ENCODE measurements at regions not wholly inside any gene's neighbourhood (a gene's known extent, or its start where the extent isn't known, plus 50 kb on each side); places are given as distances from the start of the nearest gene placed in this dataset.

DNA sequence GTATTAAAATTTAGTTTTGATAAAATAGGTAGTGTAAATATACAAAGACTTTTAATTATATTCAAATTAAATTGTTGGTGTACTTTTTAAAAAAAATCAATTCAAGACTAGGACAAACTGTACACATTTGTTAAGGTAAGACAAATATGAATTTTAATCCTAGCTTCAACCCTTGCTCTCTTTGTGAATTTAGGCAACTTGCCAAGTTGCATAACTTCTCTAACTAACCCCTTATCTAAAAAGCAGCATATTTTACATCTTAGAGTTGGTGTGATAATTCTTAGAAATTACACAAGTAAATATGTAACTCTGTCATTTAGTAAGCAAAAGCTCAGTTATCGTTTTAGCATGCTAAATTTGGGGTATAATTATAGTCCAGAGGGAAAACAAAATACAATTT, 78.1 kb upstream of the FSTL5 start:
- no peak overlapping the region for H3K27ac Mint-ChIP-seq
- peaks cover 3% of the 10 kb centered on the region for H3K9me3 Mint-ChIP-seq
- no peak overlapping the region for H3K4me3 Mint-ChIP-seq
- no peaks in the 10 kb centered on the region for H3K4me1 Mint-ChIP-seq
- DNase-seq = no peak
- TF ChIP-seq, protein P1, sequence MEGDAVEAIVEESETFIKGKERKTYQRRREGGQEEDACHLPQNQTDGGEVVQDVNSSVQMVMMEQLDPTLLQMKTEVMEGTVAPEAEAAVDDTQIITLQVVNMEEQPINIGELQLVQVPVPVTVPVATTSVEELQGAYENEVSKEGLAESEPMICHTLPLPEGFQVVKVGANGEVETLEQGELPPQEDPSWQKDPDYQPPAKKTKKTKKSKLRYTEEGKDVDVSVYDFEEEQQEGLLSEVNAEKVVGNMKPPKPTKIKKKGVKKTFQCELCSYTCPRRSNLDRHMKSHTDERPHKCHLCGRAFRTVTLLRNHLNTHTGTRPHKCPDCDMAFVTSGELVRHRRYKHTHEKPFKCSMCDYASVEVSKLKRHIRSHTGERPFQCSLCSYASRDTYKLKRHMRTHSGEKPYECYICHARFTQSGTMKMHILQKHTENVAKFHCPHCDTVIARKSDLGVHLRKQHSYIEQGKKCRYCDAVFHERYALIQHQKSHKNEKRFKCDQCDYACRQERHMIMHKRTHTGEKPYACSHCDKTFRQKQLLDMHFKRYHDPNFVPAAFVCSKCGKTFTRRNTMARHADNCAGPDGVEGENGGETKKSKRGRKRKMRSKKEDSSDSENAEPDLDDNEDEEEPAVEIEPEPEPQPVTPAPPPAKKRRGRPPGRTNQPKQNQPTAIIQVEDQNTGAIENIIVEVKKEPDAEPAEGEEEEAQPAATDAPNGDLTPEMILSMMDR (IDR thresholded peaks at IDR 0.05) = no peak
- no peaks in the 10 kb centered on the region for H3K36me3 Mint-ChIP-seq (ENCODE audit: low read depth)
- peaks cover 3% of the 10 kb centered on the region for H3K27me3 Mint-ChIP-seq (ENCODE audit: low read depth, poor library complexity)

DNA sequence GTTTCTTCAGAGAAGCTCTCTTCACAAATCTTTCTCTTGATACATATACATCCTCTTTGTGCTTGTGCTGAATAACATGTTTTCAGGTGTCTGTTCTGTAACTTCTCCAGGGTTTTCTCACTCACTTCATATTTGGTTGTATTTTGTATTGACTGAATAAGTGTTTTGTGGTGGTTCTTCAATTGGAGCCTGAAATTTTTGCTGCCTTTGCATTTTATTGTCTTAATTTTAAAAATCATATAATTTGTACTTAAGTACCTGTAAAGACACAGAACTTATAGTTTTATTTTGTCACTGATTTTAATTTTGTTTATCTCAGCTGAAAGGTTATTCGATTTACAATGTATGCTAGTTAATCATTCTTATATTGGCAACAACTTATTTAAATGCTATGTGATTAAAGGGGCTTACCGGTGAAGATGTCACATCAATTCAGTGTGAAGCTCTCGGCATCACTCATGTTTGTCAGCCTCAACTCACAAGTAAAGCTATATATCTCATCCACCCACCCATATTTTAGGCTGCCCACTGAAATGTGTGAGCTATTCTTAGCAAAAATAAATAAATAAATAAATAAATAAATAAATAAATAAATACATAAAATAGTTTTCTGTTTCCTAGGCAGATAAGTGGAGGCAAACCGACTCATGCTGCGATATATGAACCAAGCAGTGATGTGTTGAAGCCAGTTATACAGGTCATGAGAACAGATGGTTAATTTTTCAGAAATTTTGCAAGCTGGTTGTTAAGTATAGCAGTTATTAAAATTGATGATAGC, 76.4 kb upstream of the FSTL5 start:
- no peaks in the 10 kb centered on the region for H3K27me3 Mint-ChIP-seq (ENCODE audit: low read depth, poor library complexity)
- H3K4me3 Mint-ChIP-seq = no peak overlapping the region
- no peak overlapping the region for H3K27ac Mint-ChIP-seq
- DNase-seq = no peak
- H3K9me3 Mint-ChIP-seq = no peaks in the 10 kb centered on the region
- H3K36me3 Mint-ChIP-seq (ENCODE audit: low read depth) = no peaks in the 10 kb centered on the region
- TF ChIP-seq, protein P1 (IDR thresholded peaks at IDR 0.05) = no peak
- H3K4me1 Mint-ChIP-seq = no peaks in the 10 kb centered on the region

DNA sequence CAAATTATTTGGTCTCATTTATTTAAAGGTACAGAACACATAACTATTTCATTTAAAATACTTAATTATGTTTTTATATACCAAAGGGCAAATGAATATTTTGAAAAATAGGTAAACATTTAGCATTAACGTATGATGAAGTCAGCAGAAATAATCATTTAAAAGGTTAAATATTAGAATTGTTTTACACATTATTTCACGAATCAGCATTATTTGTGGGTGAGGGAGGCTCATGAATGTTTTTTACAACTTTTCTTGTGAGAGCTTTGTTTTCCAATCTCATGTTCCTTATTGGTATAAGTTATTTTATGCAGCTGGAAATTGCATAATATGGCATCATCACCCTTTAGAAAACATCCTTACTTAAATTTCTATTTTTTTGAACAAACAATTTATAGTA, 73.9 kb upstream of the FSTL5 start:
- Mint-ChIP-seq H3K4me3 (no peak overlapping the region), H3K27ac (no peak overlapping the region), H3K4me1 (no peaks in the 10 kb centered on the region), H3K9me3 (no peaks in the 10 kb centered on the region), H3K36me3 (ENCODE audit: low read depth) (no peaks in the 10 kb centered on the region), H3K27me3 (ENCODE audit: low read depth, poor library complexity) (no peaks in the 10 kb centered on the region)
- TF ChIP-seq, protein P1 (IDR thresholded peaks at IDR 0.05) = no peak
- DNase-seq = no peak

DNA sequence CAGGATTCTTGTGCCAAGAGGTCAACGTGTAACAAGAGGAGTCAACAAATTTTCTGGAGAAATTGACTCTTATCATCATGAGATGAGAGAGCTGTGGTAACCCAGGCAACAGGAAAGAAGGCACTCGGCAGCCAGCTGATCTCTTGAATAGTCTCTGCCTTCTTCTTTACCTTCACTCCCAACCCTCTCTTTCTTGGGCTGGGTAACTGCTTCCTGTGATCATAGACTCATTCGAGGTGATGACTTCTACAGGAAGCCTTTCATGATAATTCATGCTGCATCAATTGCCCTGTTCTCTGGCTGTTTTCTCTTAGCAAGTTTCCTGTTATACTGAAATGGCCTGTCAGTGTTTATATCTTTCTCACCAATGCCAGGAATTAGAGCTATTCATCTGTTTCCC, 70.8 kb upstream of the FSTL5 start:
- H3K4me3 Mint-ChIP-seq = no peak overlapping the region
- H3K27ac Mint-ChIP-seq = no peak overlapping the region
- TF ChIP-seq, protein P1 (IDR thresholded peaks at IDR 0.05) = no peak
- no peaks in the 10 kb centered on the region for H3K9me3 Mint-ChIP-seq
- no peak for DNase-seq
- H3K4me1 Mint-ChIP-seq = no peaks in the 10 kb centered on the region
- no peaks in the 10 kb centered on the region for H3K36me3 Mint-ChIP-seq (ENCODE audit: low read depth)
- no peaks in the 10 kb centered on the region for H3K27me3 Mint-ChIP-seq (ENCODE audit: low read depth, poor library complexity)

DNA sequence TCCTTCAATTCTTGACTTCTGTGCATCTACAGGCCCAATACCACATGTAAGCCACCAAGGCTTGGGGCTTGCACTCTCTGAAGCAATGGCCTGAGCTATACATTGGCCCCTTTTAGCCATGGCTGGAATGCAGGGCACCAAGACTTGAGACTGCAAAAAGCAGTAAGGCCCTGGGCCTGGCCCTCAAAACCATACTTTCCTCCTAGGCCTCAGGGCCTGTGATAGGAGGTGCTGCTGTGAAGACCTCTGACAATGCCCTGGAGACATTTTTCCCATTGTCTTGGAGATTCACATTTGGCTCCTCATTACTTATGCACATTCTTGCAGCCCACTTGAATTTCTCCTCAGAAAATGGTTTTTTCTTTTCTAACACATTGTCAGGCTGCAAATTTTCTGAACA, 68.5 kb upstream of the FSTL5 start:
- H3K9me3 Mint-ChIP-seq = no peaks in the 10 kb centered on the region
- TF ChIP-seq, protein P1 (IDR thresholded peaks at IDR 0.05) = no peak
- no peak overlapping the region for H3K27ac Mint-ChIP-seq
- DNase-seq = no peak
- no peaks in the 10 kb centered on the region for H3K4me1 Mint-ChIP-seq
- H3K27me3 Mint-ChIP-seq (ENCODE audit: low read depth, poor library complexity) = no peaks in the 10 kb centered on the region
- no peaks in the 10 kb centered on the region for H3K36me3 Mint-ChIP-seq (ENCODE audit: low read depth)
- no peak overlapping the region for H3K4me3 Mint-ChIP-seq

DNA sequence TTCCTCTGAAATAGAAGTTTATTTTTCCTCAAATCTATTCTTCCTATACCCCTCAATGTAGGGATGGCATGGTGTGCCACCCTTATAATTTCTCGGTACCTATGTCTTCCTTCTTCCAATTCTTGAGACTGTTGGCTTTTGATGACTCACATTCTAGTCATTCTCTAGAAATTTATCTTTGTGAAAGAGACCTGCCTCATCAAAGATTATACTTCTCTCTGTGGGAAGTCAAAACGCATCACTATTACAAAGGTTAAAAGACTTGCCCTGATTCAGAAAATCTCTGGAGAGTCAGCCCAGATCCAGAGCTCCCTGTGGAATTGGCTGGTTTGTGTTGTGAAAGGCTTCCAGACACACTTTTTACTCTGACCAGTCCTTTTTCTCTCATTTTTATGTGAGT, 65.9 kb upstream of the FSTL5 start:
- H3K4me3 Mint-ChIP-seq = no peak overlapping the region
- H3K27ac Mint-ChIP-seq = no peak overlapping the region
- DNase-seq = no peak
- no peaks in the 10 kb centered on the region for H3K9me3 Mint-ChIP-seq
- H3K4me1 Mint-ChIP-seq = no peaks in the 10 kb centered on the region
- no peaks in the 10 kb centered on the region for H3K27me3 Mint-ChIP-seq (ENCODE audit: low read depth, poor library complexity)
- H3K36me3 Mint-ChIP-seq (ENCODE audit: low read depth) = no peaks in the 10 kb centered on the region
- TF ChIP-seq, protein P1 (IDR thresholded peaks at IDR 0.05) = no peak

All from nephron progenitor cell (in vitro differentiated cells).